RWPE1 (cell line): ENCODE measurements at regions not wholly inside any gene's neighbourhood (a gene's known extent, or its start where the extent isn't known, plus 50 kb on each side); places are given as distances from the start of the nearest gene placed in this dataset.
"Not testable (repeated sequence)": the region's sequence is repeated elsewhere in the genome, so short reads cannot be mapped to it uniquely, and the experiment has no call there.

Source experiments
- CTCF ChIA-PET: fragments of 350-600 bp; sonication (Branson Sonifier 250); formaldehyde crosslinking; extraction: SDS; loops from one replicate; lab custom pipeline; 2021; lab: Yijun Ruan, JAX
- POLR2A ChIA-PET: fragments of 400-600 bp; formaldehyde crosslinking; extraction: SDS; loops from one replicate; lab custom pipeline; 2020; ENCODE audit warnings: antibody characterized with exemption; ENCODE audit not compliant: low non-redundant PET; lab: Yijun Ruan, JAX
- DNase-seq: peaks from one replicate; pipeline ENCODE4 v3.0.0; 2012; ENCODE audit warnings: low spot score
- H3K27ac ChIP-seq: fragments of 450-650 bp; 2 replicates; pipeline ENCODE4 v1.5.1; 2017
- TF ChIP-seq, protein P1 (sequence below): fragments of 450-650 bp; conservative IDR thresholded peaks from 2 replicates; pipeline ENCODE4 v1.5.1; 2017; ENCODE audit warnings: low read depth, mild to moderate bottlenecking

DNA sequence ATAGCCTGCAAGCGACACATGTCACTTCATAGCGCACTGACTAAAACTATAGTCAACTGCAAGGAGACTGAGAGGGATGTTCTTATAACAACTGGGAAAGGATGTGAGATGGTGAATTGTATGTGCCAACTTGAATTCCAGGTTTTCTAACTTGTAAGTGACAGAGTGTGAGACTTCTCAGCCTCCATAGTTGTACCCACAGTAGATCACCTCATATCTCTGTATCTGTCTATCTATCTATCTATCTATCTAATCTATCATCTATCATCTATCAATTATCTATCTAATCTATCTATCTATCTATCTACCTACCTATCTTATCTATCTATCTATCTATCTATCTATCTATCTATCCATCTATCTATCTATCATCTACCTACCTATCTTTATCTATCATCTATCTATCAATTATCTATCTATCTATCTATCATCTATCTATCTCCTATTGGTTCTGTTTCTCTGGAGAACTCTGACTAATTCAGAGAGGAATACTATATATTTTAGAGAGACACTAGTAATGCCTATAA lies 162.3 kb downstream of the CTH start:
- TF ChIP-seq, protein P1, sequence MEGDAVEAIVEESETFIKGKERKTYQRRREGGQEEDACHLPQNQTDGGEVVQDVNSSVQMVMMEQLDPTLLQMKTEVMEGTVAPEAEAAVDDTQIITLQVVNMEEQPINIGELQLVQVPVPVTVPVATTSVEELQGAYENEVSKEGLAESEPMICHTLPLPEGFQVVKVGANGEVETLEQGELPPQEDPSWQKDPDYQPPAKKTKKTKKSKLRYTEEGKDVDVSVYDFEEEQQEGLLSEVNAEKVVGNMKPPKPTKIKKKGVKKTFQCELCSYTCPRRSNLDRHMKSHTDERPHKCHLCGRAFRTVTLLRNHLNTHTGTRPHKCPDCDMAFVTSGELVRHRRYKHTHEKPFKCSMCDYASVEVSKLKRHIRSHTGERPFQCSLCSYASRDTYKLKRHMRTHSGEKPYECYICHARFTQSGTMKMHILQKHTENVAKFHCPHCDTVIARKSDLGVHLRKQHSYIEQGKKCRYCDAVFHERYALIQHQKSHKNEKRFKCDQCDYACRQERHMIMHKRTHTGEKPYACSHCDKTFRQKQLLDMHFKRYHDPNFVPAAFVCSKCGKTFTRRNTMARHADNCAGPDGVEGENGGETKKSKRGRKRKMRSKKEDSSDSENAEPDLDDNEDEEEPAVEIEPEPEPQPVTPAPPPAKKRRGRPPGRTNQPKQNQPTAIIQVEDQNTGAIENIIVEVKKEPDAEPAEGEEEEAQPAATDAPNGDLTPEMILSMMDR: no peak
- ChIA-PET POLR2A (no interaction called here), CTCF (no interaction called here)
- DNase-seq: no peak
- no peak overlapping the region for H3K27ac ChIP-seq

DNA sequence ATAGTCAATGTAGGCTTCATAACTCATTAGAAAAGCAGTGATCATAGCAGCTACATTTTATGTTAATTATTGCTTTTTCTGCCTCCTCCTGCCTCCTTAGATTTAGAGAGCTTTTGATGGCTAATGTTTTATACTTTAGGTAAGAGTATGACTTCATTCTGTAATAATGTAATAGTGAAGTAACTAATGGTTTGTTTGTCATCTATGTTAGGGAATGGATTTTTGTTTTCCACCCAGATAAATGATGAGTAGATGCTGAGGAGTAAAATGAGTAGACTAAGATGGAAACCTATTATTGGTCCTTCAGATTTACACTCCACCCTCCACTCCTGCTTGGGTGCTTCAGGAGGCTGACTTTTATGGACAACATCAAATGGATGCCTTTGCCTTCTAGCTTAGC lies 170.6 kb downstream of the CTH start:
- no peak overlapping the region for H3K27ac ChIP-seq
- DNase-seq: no peak
- TF ChIP-seq, protein P1: no peak
- CTCF ChIA-PET: interaction anchor here (0.5 kb wide), 1 partner anchor 26 kb away, joined by 4 read pairs; no protein-coding TSS in a partner anchor
- POLR2A ChIA-PET: no interaction called here

DNA sequence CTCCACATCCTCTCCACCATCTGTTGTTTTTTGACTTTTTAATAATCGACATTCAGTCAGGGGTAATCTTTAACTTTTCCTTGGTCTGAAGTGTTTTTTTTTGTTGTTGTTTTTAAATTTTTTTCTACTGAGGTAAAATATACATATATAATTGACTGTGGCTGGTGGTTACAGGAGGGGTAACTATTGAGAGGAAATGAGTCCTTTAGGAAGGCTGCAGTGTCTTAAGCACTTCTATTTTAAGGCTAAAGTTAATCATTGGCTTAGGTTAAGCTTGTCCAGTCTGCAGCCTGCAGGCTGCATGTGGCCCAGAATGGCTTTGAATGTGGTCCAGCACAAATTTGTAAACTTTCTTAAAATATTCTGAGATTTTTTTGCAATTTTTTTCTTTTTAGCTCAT lies 172.5 kb downstream of the CTH start:
- ChIA-PET CTCF (interaction anchor here (0.9 kb wide), 1 partner anchor 313 kb away, joined by 4 read pairs; no protein-coding TSS in a partner anchor), POLR2A (no interaction called here)

DNA sequence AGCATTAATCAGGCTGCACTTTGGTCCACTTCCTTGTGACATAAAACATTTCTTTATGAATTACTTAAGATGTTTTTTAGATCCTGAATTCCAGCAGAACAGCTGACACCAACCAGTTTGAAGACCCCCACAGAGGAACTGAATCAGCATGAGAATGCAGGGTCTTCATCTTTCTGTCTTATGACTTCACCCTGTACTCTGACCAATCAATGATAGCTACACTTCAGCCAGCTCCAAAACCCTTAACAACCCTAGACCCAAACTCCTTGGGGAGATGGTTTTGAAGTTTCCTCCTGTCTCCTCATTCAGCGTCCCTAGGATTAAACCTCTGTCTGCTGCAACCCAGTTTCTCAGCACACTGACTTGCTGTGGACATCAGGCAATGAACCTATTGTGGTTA lies 175.0 kb downstream of the CTH start:
- H3K27ac ChIP-seq: no peak overlapping the region
- DNase-seq: no peak
- TF ChIP-seq, protein P1: no peak
- CTCF ChIA-PET: no interaction called here
- POLR2A ChIA-PET: no interaction called here

More for the DNA sequence above, 172.5 kb downstream of the CTH start:
- DNase-seq: no peak
- TF ChIP-seq, protein P1: no peak
- H3K27ac ChIP-seq: no peak overlapping the region

DNA sequence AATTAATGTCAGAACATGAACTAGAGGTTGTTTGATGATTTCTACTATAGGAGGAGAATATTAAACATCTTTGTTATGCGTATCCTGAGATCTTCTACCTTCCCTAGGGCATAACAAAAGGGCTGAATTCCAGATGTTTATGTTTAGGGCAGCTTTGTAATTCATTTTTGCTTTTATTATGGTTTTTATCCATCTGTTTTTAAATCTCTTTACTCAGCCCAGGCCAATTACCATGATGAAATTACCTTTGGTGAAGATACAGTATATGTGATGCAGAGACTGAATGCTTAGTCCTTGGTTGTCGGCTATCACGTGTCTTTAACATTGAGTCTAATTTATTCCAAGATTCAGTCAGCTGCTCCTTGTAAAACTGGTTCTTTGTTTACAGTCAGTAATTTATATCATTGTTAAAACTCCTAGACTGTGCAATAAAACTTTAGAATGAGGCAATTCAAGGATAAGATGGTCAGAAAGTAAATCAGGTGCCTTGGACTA lies 176.9 kb downstream of the CTH start:
- TF ChIP-seq, protein P1: no peak
- DNase-seq: no peak
- ChIA-PET POLR2A (no interaction called here), CTCF (no interaction called here)
- no peak overlapping the region for H3K27ac ChIP-seq

DNA sequence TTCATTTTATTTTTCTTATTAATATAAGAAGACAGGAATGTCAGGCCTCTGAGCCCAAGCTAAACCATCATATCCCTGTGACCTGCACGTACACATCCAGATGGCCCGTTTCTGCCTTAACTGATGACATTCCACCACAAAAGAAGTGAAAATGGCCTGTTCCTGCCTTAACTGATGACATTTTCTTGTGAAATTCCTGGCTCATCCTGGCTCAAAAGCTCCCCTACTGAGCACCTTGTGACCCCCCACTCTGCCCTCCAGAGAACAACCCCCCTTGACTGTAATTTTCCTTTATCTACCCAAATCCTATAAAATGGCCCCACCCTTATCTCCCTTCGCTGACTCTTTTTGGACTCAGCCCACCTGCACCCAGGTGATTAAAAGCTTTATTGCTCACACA lies 182.5 kb downstream of the CTH start:
- DNase-seq, CTCF ChIA-PET, POLR2A ChIA-PET, H3K27ac ChIP-seq: not testable (repeated sequence)

DNA sequence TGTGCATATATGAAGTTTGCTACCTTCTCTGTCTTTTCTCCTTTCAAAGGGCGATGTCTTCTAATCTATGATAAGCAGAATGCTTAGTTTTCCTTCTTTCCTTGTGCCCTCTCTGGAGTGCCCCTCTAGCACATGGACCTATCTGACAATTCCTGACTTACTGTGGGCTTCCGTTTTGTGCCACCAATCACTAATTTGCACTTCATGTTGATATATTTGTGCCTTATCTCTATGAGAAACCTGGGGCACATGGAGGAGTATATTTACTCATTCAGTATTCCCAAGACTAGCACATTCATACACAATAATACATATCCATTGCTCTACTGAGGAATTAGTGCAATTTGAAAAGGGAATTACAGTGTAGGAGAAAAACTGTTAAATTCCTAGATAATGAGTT lies 197.7 kb downstream of the CTH start:
- DNase-seq: no peak
- POLR2A ChIA-PET: no interaction called here
- CTCF ChIA-PET: no interaction called here

DNA sequence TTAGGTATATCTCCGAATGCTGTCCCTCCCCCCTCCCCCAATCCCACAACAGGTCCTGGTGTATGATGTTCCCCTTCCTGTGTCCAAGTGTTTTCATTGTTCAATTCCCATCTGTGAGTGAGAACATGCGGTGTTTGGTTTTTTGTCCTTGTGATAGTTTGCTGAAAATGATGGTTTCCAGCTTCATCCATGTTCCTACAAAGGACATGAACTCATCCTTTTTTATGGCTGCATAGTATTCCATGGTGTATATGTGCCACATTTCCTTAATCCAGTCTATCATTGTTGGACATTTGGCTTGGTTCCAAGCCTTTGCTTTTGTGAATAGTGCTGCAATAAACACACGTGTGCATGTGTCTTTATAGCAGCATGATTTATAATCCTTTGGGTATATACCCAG lies 199.1 kb downstream of the CTH start:
- H3K27ac ChIP-seq, POLR2A ChIA-PET, CTCF ChIA-PET, DNase-seq: not testable (repeated sequence)

More for the DNA sequence above, 197.7 kb downstream of the CTH start:
- H3K27ac ChIP-seq: no peak overlapping the region
- TF ChIP-seq, protein P1: no peak
